Fibroblast of mammary gland (primary cell): ENCODE measurements at regions not wholly inside any gene's neighbourhood (a gene's known extent, or its start where the extent isn't known, plus 50 kb on each side); places are given as distances from the start of the nearest gene placed in this dataset.

Experiments used
- DNase-seq: peaks from one replicate; pipeline ENCODE4 v3.0.0-alpha.2; 2010; ENCODE audit warnings: low read depth
- H3K4me3 ChIP-seq: 2 replicates; pipeline ENCODE4 v1.5.1; 2011; ENCODE audit warnings: low read depth, mild to moderate bottlenecking, low read length, moderate library complexity; ENCODE audit not compliant: control insufficient read depth
- CTCF ChIP-seq: conservative IDR thresholded peaks from 2 replicates; pipeline ENCODE4 v1.5.1; 2011; ENCODE audit warnings: low read depth, low read length, inconsistent platforms; ENCODE audit not compliant: control insufficient read depth, insufficient read depth

- no peak for TF ChIP-seq CTCF
- no peak for DNase-seq
- H3K4me3 ChIP-seq: no peak overlapping the region
These were observed 848.6 kb upstream of the EPHA6 start for GRCh38 chr3:95965704-95966336.

- DNase-seq: peak; percentile 72
- TF ChIP-seq CTCF: no peak
- H3K4me3 ChIP-seq: no peak overlapping the region
These were observed 842.8 kb upstream of the EPHA6 start for GRCh38 chr3:95971573-95971972.

DNA sequence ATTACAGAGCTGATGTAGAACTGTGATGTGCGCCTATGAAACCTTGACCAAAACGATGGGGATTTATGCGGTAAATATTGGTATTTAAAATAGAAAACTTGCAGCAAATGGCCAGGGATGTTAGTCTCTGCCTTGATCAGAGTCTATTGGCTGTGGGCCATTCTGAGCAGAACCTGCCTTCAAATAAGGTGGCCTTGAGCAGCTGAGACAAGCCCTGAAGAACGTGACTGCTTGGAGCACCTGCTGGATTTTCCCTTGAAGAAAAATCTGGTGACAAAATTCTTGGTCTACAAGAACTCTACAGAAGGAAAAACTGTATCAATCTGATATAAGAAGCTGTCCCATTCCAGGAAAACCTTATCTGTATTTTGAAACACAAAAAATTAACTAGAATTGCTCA is 820.1 kb upstream of the EPHA6 start:
- no peak overlapping the region for H3K4me3 ChIP-seq
- TF ChIP-seq CTCF: no peak
- no peak for DNase-seq

DNA sequence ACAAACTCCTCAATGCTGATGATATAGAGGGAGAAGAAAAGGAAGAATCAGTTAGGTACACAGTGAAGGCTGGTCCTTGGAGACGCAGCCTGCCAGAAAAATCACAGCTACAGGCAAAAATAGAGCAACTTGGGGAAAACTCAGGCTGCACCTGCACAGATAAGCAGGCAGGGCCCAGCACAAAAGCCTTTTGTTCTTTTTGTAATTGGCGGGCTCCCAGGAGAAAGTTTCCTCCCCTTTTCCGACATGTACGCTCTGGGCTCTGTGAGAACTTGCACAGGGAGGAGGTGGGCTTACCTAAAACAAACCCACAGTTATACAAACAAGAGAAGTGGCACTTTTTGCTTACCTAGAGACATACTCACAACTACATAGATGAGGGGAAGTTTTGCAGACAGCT is 813.4 kb upstream of the EPHA6 start:
- no peak overlapping the region for H3K4me3 ChIP-seq
- DNase-seq: no peak
- no peak for TF ChIP-seq CTCF

- no peak for TF ChIP-seq CTCF
- DNase-seq: no peak
- no peak overlapping the region for H3K4me3 ChIP-seq
These were observed 806.7 kb upstream of the EPHA6 start for GRCh38 chr3:96007650-96008195.

DNA sequence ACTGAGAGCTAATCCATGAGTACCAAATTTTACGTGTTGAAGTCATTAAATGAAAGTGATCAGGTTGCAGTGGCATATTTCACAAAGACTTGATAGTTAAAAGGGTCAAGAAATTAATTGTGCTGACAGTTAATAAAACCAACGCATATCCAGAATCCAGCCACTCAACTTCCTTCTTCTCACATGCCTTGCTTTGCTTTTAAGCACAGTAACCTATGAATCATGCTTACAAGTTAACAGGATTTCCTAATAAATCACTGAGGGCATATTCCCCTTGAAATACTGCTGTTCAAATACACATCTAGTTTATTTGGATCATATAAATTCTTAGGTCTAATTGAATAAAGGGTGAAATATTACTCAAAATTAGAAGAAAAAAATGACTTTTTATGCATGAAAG is 801.5 kb upstream of the EPHA6 start:
- no peak for TF ChIP-seq CTCF
- no peak overlapping the region for H3K4me3 ChIP-seq
- peak; percentile 2 for DNase-seq

DNA sequence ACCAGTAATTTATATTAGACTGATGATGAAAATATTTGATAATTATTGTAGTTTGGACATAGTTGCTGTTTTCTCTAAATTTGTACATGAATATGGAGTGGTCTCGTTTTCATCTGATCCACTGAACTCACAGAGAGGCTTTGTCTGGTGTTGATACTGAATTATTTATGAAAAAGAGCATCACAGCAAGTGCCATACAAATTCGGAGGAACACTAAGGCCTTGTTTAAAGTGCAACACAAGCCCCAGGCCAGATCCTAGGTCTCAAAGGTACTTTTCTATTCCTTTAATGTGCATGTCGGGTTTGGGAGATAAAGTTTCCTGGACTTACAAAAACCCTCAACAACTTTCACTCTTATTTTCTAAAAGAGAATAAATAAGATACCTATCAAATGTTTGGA is 796.8 kb upstream of the EPHA6 start:
- H3K4me3 ChIP-seq: no peak overlapping the region
- no peak for DNase-seq
- no peak for TF ChIP-seq CTCF
